ENCODE measurements at regions not wholly inside any gene's neighbourhood (a gene's known extent, or its start where the extent isn't known, plus 50 kb on each side); places are given as distances from the start of the nearest gene placed in this dataset.

GRCh38 chr13:62444805-62445204 is 1029.2 kb upstream of the PCDH20 start:
- Histone ChIP-seq H3K27ac (no peak overlapping the region), H3K4me1 (no peaks in the 10 kb centered on the region), H3K27me3 (no peaks in the 10 kb centered on the region), H3K9me3 (no peaks in the 10 kb centered on the region), H3K4me3 (no peak overlapping the region), H3K36me3 (no peaks in the 10 kb centered on the region)
- no peak for DNase-seq
- TF ChIP-seq, protein P1, sequence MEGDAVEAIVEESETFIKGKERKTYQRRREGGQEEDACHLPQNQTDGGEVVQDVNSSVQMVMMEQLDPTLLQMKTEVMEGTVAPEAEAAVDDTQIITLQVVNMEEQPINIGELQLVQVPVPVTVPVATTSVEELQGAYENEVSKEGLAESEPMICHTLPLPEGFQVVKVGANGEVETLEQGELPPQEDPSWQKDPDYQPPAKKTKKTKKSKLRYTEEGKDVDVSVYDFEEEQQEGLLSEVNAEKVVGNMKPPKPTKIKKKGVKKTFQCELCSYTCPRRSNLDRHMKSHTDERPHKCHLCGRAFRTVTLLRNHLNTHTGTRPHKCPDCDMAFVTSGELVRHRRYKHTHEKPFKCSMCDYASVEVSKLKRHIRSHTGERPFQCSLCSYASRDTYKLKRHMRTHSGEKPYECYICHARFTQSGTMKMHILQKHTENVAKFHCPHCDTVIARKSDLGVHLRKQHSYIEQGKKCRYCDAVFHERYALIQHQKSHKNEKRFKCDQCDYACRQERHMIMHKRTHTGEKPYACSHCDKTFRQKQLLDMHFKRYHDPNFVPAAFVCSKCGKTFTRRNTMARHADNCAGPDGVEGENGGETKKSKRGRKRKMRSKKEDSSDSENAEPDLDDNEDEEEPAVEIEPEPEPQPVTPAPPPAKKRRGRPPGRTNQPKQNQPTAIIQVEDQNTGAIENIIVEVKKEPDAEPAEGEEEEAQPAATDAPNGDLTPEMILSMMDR (IDR thresholded peaks at IDR 0.05) = no peak
- intact Hi-C loops (cut with DNase I) = no loop called here
- 74 to 77% methylated on average over 2 of the region's 2 CpGs for WGBS, 2 donors
- ATAC-seq = no peak
- FAIRE-seq = no peak

DNA sequence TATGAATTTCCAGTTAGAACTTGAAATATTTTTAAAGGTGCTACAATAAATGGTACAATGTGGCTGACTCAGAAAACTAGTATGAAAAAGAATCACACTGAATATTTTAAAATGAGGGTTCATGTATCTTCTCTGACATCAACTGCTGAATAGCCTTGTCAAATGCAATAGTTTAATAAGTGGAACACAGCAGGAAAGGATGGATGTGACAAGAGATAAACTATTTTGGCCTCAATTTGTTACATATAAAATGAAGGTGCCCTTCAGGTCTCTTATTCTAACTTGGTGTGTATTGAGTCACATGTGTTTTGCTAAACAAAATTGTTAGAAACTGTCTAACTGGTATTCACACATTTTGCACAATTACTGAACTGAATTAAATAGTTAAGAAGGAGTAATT is 1018.4 kb upstream of the PCDH20 start:
- H3K4me3 ChIP-seq = no peak overlapping the region
- intact Hi-C loops (cut with DNase I) = no loop called here
- FAIRE-seq = no peak
- H3K27ac ChIP-seq = no peak overlapping the region
- no peaks in the 10 kb centered on the region for H3K27me3 ChIP-seq
- TF ChIP-seq, protein P1 (IDR thresholded peaks at IDR 0.05) = no peak
- H3K9me3 ChIP-seq = no peaks in the 10 kb centered on the region
- no peaks in the 10 kb centered on the region for H3K36me3 ChIP-seq
- ATAC-seq = no peak
- no peak for DNase-seq
- H3K4me1 ChIP-seq = no peaks in the 10 kb centered on the region

GRCh38 chr13:62433660-62434059 is 1018.0 kb upstream of the PCDH20 start:
- no peak for DNase-seq
- no peak for FAIRE-seq
- ATAC-seq = no peak
- no peaks in the 10 kb centered on the region for H3K4me1 ChIP-seq
- H3K9me3 ChIP-seq = no peaks in the 10 kb centered on the region
- no peak overlapping the region for H3K27ac ChIP-seq
- no peaks in the 10 kb centered on the region for H3K36me3 ChIP-seq
- no peaks in the 10 kb centered on the region for H3K27me3 ChIP-seq
- TF ChIP-seq, protein P1 (IDR thresholded peaks at IDR 0.05) = no peak
- intact Hi-C loops (cut with DNase I) = no loop called here
- no peak overlapping the region for H3K4me3 ChIP-seq

DNA sequence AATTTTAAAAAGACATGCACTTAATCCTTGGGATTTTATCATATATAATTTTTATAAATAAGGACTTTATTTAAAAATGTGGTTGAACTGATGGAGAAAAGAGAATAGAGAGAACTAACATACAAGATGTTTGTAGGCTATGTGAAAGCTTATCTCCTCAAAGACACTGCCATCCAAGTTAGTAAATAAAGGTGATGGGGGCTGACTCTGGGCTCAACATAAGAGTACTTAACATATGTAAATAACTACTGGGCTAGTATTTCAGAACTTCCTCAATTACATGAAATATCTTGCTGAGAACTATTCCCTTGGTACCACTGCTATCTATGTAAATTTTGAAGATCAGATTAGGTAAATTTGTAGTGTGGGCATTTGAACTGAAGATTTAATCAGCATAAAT is 1017.3 kb upstream of the PCDH20 start:
- FAIRE-seq = no peak
- no peaks in the 10 kb centered on the region for H3K9me3 ChIP-seq
- H3K27me3 ChIP-seq = no peaks in the 10 kb centered on the region

DNA sequence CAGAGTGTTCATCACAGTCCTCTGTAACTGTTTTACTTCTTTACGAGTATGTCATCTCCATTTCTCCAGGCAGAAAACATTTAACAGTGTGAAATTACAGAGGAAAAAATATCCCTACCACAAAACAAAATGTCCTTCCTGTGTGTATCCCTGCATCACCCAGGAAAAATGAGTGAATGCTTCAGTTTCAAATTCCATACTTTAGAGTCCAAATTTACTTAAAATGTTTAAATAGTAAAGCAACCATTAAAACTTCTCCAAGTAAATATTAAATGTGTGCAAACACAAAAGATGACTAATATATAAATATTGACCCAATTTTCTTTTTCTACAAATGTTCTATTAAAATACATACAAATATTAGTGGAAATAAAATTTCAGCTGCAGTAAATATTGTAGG is 1016.6 kb upstream of the PCDH20 start:
- FAIRE-seq (no peak), ATAC-seq (no peak), DNase-seq (no peak)
- TF ChIP-seq, protein P1 (IDR thresholded peaks at IDR 0.05) = no peak
- WGBS, 2 donors = 80 to 85% methylated on average over 1 of the region's 1 CpG
- Histone ChIP-seq H3K9me3 (no peaks in the 10 kb centered on the region), H3K36me3 (no peaks in the 10 kb centered on the region), H3K27me3 (no peaks in the 10 kb centered on the region), H3K4me1 (no peaks in the 10 kb centered on the region), H3K27ac (no peak overlapping the region), H3K4me3 (no peak overlapping the region)
- intact Hi-C loops (cut with DNase I) = no loop called here

More for the DNA sequence above, 1017.3 kb upstream of the PCDH20 start:
- intact Hi-C loops (cut with DNase I) = no loop called here
- no peak overlapping the region for H3K4me3 ChIP-seq
- H3K4me1 ChIP-seq = no peaks in the 10 kb centered on the region
- no peak for DNase-seq
- TF ChIP-seq, protein P1 (IDR thresholded peaks at IDR 0.05) = no peak
- no peaks in the 10 kb centered on the region for H3K36me3 ChIP-seq
- H3K27ac ChIP-seq = no peak overlapping the region
- no peak for ATAC-seq

All from pancreas (tissue), 10 donors.